ACC112 (cell line): ENCODE measurements at regions not wholly inside any gene's neighbourhood (a gene's known extent, or its start where the extent isn't known, plus 50 kb on each side); places are given as distances from the start of the nearest gene placed in this dataset.

Experiments
- H2AFZ ChIP-seq: fragments of 200-600 bp; sonication (generic); one replicate; pipeline ENCODE4 v1.6.0; 2017; ENCODE audit warnings: antibody characterized with exemption, low read length; ENCODE audit not compliant: unreplicated experiment
- H3K27ac ChIP-seq: fragments of 200-600 bp; sonication (generic); 2 replicates; pipeline ENCODE4 v1.5.1; 2014; ENCODE audit warnings: low read depth, mild to moderate bottlenecking, antibody characterized with exemption, low read length, moderate library complexity
- H3K27me3 ChIP-seq: fragments of 200-600 bp; sonication (generic); 2 replicates; pipeline ENCODE4 v1.6.1; 2014; ENCODE audit warnings: mild to moderate bottlenecking, antibody characterized with exemption, low read length, moderate library complexity, mixed read lengths; ENCODE audit not compliant: insufficient read depth
- H3K36me3 ChIP-seq: fragments of 200-600 bp; sonication (generic); 2 replicates; pipeline ENCODE4 v1.6.1; 2016; ENCODE audit warnings: mild to moderate bottlenecking, antibody characterized with exemption, low read length, moderate library complexity, mixed read lengths; ENCODE audit not compliant: insufficient read depth
- H3K4me1 ChIP-seq: fragments of 200-600 bp; sonication (generic); one replicate; pipeline ENCODE4 v1.6.1; 2016; ENCODE audit warnings: low read length, mixed read lengths; ENCODE audit not compliant: insufficient read depth, unreplicated experiment, control insufficient read depth
- H3K4me3 ChIP-seq: fragments of 200-600 bp; sonication (generic); 2 replicates; pipeline ENCODE4 v1.5.1; 2014; ENCODE audit warnings: mild to moderate bottlenecking, low read depth, low read length
- H3K79me2 ChIP-seq: fragments of 200-600 bp; sonication (generic); one replicate; pipeline ENCODE4 v1.6.0; 2016; ENCODE audit warnings: low read length; ENCODE audit not compliant: control insufficient read depth, unreplicated experiment, insufficient read depth

DNA sequence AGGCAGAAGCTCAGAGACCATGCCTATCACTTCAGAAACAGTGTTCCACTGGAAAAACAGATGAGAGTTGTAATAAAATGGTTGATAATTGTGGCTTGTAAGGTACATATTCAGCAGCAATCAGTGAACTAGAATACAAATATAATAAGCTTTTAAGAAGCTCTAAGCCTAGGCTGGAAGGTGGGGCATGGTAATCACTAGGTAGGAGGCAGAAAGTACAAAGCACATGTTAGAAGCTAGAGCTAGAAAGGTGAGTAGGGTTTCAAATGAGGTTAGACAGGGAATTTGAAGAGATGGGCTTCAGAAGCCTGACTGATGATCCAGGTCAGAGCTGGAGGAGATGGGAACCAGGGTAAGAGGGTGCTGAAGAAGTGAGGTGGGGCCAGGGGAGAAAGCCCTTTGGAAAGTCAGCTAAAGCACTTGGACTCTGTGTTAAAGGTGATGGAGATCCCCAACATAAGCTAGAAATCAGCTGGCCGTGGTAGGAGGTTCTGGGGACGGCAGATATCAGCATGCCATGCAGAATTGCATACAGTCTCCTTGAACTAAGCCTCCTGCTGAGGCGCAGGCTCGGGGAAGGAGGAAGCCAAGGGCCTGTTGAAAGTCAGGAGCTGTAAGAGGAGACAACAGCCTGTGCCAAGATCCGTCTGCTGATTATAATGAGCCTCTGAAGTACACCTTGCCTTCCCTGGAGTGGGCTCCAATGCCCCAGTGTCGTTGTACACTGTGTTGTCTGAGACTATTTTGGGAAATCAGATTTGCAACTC, 659.4 kb downstream of the BCL11B start:
- Histone ChIP-seq H3K27me3 (no peaks in the 10 kb centered on the region), H3K4me1 (no peaks in the 10 kb centered on the region), H2AFZ (no peak overlapping the region), H3K79me2 (no peaks in the 10 kb centered on the region), H3K27ac (no peak overlapping the region), H3K4me3 (no peak overlapping the region), H3K36me3 (no peaks in the 10 kb centered on the region)

DNA sequence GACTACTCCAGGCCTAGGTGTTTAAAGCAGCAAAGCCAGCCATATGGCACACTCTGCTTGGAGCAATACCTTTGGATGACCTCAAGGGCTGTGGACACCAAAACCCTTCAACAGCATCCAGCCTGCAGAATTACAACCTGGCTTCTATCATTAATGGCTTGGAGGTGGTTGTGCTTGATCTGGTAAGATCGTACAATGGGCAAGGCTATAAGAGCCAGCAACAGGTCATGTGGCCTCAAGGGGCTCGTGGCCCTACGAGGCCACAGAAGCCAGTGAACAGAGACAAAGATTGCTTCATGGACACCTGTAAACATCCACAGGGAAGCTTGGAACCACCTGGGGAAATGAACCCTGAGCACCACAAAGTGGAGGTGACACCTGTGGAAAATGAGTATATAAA, 657.3 kb downstream of the BCL11B start:
- H3K27ac ChIP-seq, result no peak overlapping the region
- no peaks in the 10 kb centered on the region for H3K27me3 ChIP-seq
- H3K4me1 ChIP-seq, result no peaks in the 10 kb centered on the region
- no peaks in the 10 kb centered on the region for H3K36me3 ChIP-seq
- no peak overlapping the region for H2AFZ ChIP-seq
- no peaks in the 10 kb centered on the region for H3K79me2 ChIP-seq
- no peak overlapping the region for H3K4me3 ChIP-seq

DNA sequence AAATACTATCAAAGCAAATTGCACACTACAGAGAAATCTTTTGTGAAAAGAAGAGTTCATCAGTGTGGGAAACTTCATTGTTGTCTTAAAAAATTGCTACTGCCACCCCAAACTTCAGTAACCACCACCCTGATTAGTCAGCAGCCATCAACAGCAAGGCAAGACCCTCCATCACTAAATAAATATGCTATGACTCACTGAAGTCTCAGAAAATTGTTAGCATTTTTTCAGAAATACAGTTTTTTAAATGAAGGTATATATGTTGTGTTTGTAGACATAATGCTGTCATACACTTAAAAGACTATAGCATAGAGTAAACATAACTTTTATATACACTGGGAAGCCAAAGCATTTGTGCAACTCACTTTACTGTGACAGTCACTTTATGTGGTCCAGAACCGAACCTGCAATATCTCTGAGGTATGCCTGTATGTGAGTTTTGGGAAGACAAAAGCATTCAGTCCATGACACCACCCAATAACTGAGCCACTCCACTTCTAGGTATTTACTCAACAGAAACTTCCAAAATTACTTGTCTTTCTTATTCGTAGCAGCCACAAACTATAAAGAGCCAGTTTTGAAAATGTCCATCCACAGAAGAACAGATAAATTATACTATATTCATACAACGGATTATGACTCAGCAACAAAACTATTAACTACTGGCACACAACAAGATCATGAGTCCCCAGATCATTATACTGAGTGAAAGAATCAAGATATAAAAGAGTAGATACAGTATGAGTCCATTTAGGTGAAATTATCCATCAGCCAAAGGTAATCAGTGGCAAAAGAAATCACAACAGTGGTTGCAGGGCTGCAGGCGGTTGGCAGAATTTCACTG, 649.6 kb downstream of the BCL11B start:
- H2AFZ ChIP-seq, result no peak overlapping the region

DNA sequence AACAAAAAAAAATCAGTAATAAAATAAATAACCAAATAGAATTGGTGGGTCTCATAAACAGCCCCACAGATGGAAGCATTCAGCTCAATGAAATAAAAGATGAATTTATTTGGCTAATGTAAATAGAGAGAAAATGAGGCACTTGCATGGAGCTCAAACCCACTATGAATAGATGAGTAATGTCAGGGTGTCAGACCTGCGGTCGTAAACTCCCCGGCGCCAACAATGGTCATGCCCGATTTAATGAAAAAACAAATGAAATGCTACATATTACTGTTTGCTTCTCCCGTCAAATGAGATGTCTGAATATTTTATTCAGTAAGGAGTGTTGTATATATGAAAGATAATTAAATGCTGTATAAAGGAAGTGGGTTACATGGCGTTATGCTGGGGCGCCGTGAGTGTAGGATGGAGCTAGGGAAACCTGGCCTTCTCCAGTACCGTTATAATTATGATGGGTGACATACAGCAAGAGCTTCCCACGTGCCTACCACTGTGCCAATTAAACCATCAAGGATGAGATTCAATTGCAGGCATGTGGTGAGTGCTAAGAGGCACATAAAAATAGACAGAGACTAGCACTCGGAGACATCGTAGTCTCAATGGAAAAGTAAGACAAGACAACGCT, 648.1 kb downstream of the BCL11B start:
- H3K79me2 ChIP-seq, result no peaks in the 10 kb centered on the region
- H3K4me1 ChIP-seq, result no peaks in the 10 kb centered on the region
- H2AFZ ChIP-seq, result no peak overlapping the region
- no peaks in the 10 kb centered on the region for H3K36me3 ChIP-seq
- no peak overlapping the region for H3K27ac ChIP-seq
- H3K27me3 ChIP-seq, result no peaks in the 10 kb centered on the region
- H3K4me3 ChIP-seq, result no peak overlapping the region

More for the DNA sequence above, 649.6 kb downstream of the BCL11B start:
- H3K79me2 ChIP-seq, result no peaks in the 10 kb centered on the region
- H3K36me3 ChIP-seq, result no peaks in the 10 kb centered on the region
- no peaks in the 10 kb centered on the region for H3K4me1 ChIP-seq
- no peaks in the 10 kb centered on the region for H3K27me3 ChIP-seq
- no peak overlapping the region for H3K4me3 ChIP-seq
- no peak overlapping the region for H3K27ac ChIP-seq

DNA sequence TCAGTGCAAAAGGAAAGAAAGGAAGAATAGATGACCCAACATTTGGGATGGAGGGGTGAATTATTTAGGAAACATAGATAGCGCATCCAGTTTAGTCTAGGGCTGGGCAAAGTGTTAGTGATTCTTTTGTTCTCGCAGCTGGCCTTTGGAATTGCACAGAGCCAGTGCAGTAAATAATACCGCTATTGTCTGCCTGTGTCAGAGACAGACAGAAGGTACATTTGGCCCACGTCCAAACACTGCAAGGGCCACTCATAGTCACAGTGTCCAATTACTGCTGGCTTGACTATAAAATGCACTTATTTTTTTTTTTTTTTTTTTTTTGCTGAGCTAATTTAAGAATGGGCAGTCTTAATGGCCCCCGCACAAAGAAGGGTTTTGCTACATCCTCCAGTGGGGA, 638.6 kb downstream of the BCL11B start:
- Histone ChIP-seq H3K4me1 (no peaks in the 10 kb centered on the region), H3K27ac (no peak overlapping the region), H3K36me3 (no peaks in the 10 kb centered on the region), H3K4me3 (no peak overlapping the region), H2AFZ (no peak overlapping the region), H3K79me2 (no peaks in the 10 kb centered on the region), H3K27me3 (no peaks in the 10 kb centered on the region)

DNA sequence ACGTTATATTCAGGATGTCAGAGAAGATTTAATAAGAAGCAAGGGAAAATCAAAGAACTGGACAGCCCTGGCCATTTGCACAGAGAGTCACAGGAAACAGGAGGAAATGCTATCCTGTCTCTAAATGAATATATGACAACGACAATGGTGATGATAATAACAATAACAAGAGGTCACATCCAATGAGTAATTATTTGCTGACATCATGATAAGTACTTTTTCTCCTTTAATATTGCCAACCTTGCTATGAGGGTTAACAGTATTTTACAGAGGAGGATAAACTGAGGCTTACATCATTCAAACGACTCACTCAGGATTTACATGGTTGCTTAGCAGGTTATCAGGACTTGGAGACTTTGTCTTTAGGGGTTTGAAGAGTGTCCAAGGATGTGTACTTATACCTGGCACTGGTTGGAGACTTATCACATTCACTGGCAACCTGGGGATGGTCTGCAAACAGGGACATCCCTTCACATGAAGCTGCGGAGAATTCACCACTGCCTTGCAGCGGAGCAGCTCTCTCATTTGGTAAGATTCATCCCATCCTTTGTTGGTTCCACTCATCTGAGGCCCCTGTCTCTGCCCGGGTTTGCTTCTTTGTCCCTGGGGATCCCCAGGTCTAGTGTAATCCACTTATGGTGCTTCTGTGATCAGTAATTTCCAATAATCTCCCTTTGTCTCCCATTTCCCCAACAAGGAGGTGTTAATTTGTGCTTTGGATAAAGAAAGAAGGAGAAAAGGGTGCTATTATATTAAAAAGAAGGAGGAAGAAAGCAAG, 637.8 kb downstream of the BCL11B start:
- no peak overlapping the region for H2AFZ ChIP-seq
- H3K36me3 ChIP-seq, result no peaks in the 10 kb centered on the region
- no peaks in the 10 kb centered on the region for H3K27me3 ChIP-seq
- H3K27ac ChIP-seq, result no peak overlapping the region
- H3K79me2 ChIP-seq, result no peaks in the 10 kb centered on the region
- H3K4me3 ChIP-seq, result no peak overlapping the region
- H3K4me1 ChIP-seq, result no peaks in the 10 kb centered on the region

DNA sequence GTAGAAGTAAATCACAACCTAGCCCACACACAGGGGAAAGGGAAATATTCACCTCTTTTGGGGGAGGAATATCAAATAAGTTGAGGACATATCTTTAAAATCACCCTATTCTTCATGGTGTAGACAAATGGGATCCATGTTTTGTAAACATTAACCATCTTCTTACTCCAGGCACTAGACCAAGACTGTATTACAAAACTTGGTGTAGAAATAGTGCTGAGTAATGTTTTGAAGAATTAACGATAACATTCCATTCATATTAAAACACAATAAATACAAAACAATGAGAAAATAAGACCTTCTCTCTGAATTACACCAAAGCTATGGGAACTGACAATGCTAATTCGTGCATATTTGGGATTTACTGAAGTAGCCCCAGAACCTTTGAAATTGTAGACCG, 633.6 kb downstream of the BCL11B start:
- no peaks in the 10 kb centered on the region for H3K36me3 ChIP-seq
- H3K79me2 ChIP-seq, result no peaks in the 10 kb centered on the region
- H3K27me3 ChIP-seq, result no peaks in the 10 kb centered on the region
- no peak overlapping the region for H3K27ac ChIP-seq
- H3K4me3 ChIP-seq, result no peak overlapping the region
- no peak overlapping the region for H2AFZ ChIP-seq
- no peaks in the 10 kb centered on the region for H3K4me1 ChIP-seq

DNA sequence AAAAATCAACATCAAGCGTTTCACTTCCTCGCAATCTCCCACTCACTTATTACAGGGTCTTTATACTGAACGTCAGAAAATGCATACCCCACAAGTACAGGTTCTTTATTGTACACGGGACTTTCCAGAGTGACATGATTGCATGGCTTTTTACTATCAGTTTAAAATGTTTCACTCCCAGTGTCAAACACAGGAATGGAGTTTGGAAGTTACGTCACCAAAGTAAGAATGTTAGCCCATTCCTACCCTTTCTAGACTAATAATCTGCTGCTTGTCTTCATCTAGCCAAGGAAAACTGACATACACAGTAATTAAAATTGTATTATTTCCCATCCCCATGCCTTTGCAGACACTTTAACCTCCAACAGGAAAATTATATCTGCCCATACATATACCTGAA, 624.2 kb downstream of the BCL11B start:
- Histone ChIP-seq H3K27me3 (no peaks in the 10 kb centered on the region), H3K36me3 (no peaks in the 10 kb centered on the region), H3K4me3 (no peak overlapping the region), H3K79me2 (no peaks in the 10 kb centered on the region), H2AFZ (no peak overlapping the region), H3K27ac (no peak overlapping the region), H3K4me1 (no peaks in the 10 kb centered on the region)

DNA sequence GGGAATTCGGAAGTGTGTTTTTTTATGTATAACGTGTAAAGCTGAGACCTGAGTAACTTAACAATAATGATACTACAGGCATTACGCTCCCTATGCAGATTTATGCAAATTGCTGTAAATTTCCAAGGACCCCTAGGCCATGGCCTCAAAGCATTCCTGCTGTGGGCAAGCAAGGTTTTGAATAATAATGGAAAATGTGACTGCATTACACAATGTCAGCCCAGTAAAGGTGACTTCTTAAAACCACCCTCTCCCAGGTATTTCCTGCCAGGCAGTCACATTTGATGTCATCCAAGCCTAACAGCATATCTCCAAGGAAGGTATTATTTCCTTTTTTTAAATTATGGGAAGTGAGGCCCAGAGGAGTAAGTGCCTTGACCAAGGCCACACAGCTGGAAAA, 621.0 kb downstream of the BCL11B start:
- Histone ChIP-seq H3K27ac (no peak overlapping the region), H3K4me3 (no peak overlapping the region), H2AFZ (no peak overlapping the region), H3K36me3 (no peaks in the 10 kb centered on the region), H3K79me2 (no peaks in the 10 kb centered on the region), H3K4me1 (no peaks in the 10 kb centered on the region), H3K27me3 (no peaks in the 10 kb centered on the region)

DNA sequence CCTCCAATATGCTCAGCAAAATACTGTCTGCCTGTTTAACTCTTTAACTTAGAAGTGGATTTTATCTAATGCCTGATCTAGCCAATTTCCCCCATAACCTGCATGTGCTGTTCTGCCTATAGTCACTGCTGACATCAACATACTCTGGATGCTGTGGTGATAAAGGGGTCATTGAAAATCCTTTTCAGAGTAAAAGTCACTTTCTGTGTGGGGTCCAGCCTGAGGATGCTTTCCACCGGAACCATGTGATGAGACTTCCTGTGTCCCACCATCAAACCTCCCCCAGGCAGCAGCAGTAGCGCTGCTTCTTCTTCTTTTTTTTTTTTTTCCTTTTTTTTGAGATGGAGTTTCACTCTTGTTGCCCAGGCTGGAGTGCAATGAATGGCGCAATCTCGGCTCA, 607.0 kb downstream of the BCL11B start:
- Histone ChIP-seq H2AFZ (no peak overlapping the region), H3K27me3 (no peaks in the 10 kb centered on the region), H3K36me3 (no peaks in the 10 kb centered on the region), H3K4me3 (no peak overlapping the region), H3K79me2 (no peaks in the 10 kb centered on the region), H3K4me1 (no peaks in the 10 kb centered on the region), H3K27ac (no peak overlapping the region)
